NCI-H2227 (cell line): ENCODE measurements at regions not wholly inside any gene's neighbourhood (a gene's known extent, or its start where the extent isn't known, plus 50 kb on each side); places are given as distances from the start of the nearest gene placed in this dataset.
A peak's percentile ranks its signal among the peaks of the same experiment; 100 is the strongest.
"Not testable (repeated sequence)": the region's sequence is repeated elsewhere in the genome, so short reads cannot be mapped to it uniquely, and the experiment has no call there.

Experiments
- DNase-seq: peaks from one replicate; lab custom pipeline; 2025; ENCODE audit not compliant: unreplicated experiment; lab: John Stamatoyannopoulos, UW

DNA sequence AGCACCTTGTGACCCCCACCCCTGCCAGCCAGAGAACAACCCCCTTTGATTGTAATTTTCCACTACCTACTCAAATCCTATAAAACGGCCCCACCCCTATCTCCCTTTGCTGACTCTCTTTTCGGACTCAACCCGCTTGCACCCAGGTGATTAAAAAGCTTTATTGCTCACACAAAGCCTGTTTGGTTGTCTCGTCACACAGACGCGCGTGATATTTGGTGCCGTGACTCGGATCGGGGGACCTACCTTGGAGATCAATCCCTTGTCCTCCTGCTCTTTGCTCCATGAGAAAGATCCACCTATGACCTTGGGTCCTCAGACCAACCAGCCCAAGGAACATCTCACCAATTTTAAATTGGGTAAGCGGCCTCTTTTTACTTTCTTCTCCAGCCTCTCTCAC lies 995.0 kb upstream of the LCORL start:
- not testable (repeated sequence) for DNase-seq

- no peak for DNase-seq
Observed at GRCh38 chr4:19014594-19014993, 993.0 kb upstream of the LCORL start.

DNA sequence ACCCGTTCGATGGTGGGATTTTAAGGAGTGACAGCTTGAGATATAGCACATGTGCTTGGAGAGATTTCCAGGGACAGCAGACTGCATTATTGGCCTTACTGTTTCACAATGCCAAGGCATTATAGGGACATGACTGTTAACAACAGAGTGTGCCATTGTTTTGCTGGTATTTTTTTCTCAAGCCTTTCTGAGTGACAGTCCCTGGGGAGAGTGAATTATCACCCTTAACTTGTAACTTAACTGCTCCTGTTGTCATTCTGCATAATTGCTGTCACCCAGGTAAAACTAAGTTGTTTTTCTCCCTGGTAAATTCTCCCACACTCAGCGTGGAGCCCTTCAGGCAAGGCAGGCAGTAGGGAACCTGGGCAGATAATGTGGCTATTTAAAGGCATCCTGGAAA lies 989.2 kb upstream of the LCORL start:
- DNase-seq, result no peak

DNA sequence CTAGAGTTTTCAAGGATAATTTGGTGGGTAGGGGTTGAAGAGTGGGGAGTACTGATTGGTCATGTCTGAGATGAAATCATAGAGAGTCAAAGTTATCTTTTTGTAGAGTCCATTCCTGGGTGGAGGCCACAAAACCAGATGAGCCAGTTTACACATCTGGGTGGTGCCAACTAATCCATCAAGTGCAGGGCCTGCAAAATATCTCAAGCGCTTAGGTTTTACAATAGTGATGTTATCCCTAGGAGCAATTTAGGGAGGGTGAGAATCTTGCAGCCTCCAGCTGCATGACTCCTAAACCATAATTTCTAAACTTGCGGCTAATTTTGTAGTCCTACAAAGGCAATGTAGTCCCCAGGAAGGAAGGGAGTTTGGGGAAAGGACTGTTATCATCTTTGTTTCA lies 988.3 kb upstream of the LCORL start:
- no peak for DNase-seq

GRCh38 chr4:19005211-19005610 lies 983.7 kb upstream of the LCORL start:
- no peak for DNase-seq

DNA sequence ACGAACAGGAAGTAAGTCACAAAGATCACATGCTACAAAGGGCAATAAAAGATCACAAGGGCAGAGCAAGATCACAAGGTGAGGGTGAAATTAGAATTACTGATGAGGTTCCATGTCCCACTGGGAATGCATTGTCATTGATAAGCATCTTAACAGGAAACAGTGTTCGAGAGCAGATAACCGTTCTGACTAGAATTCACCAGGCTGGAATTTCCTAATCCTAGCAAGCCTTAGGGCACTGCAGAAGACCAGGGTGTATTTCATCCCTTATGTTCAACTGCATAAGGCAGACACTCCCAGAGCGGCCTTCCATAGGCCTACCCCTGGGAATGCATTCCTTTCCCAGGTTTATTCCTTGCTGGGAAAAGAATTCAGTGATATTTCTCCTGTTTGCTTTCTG lies 980.6 kb upstream of the LCORL start:
- no peak for DNase-seq

GRCh38 chr4:18999595-18999994 lies 978.0 kb upstream of the LCORL start:
- no peak for DNase-seq

GRCh38 chr4:18981234-18981615 lies 959.7 kb upstream of the LCORL start:
- DNase-seq, result no peak

GRCh38 chr4:18980516-18981233 lies 959.1 kb upstream of the LCORL start:
- no peak for DNase-seq

DNA sequence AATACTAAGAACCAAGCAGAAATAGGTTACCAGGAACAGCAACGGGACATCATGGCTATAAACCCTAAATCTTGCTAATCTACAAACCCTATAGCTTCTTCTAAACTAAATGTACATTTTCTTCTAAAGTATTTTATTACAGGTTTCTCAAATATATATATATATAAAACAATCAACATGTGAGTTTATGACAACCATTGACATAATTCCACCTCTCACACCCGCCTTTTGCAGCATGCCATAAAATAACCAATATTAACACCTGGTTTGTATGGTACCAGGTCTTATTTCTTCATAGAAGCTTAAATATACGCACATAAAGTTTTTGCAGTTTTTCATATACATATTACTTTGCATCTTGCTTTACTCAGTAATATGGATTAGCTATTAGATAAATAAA lies 955.3 kb upstream of the LCORL start:
- DNase-seq, result no peak

DNA sequence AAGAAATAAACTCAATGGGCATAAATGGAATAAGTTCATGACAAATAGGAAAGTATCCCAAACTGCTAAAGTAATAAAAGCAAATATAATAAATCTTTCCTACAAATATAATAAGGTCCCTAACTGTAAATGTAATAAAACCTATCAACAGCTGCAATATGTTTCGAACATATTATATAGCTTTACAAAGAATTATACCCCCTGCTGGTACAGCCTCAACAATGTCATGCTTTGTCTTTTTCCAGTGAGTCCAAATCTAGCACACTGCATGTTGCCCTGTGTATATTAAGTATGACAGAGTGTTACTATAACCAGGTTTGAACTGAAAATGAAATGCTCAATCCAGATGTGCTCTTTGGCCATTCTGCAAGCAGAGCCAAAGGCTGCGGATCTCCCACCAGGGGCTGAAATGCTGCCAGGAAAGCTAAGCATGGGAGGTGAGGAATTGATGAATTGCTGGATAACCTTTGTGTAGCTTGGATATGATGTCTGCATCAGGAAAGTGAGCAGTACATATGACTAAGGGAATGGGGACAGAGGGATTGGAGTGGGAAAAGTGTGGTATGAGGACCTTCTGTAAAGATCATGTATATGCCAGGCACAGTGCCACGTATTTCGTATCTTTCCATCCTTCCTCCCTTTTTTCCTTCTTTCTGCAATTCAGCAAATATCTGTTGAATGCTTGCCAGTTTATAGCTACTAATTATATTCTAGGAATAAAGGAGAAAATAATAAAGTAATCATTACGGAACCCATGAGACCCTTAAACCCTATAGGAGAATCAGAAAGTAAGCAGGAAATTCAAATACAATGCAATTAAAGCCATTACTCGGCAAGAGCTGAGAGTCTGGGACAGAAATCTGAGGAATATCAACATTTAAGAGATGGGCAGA lies 954.6 kb upstream of the LCORL start:
- DNase-seq, result no peak

DNA sequence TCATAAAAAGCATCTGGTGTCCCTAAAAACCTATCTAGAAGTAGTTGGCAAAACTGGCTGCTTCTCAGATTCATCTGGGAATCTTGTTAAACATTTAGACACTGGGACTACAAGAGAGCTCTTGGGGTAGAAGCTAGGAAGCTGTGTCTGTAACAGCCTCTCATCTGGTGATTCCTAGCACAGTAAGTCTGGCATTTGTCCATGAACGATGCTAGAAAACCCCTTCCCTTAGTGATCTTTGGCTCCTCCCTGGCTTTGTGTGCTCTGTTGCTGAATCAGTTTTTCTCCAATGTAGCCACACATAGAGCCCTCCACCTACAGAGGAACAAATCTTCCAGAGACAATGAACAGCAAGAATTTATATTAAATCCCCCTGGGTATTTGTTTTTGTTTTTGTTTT lies 951.7 kb upstream of the LCORL start:
- DNase-seq, result no peak

DNA sequence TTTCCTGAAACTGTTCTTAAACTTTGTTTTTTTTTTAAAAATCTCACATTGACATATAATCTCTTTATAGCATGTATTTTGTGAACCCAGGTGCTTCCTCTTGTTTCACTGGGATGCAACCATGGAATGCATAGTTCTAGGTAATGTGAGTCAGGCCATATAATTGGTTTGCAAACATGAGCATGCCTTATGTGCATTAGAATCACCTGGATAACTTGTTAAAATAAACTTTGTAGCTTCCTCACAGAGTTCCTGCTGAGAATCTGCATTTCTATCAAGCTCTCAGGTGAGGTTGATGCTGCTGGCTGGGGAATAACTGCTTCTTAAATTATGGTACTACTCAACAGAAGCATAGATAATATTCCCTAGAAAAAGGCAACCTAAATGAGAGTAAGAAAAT lies 940.3 kb upstream of the LCORL start:
- DNase-seq, result no peak

DNA sequence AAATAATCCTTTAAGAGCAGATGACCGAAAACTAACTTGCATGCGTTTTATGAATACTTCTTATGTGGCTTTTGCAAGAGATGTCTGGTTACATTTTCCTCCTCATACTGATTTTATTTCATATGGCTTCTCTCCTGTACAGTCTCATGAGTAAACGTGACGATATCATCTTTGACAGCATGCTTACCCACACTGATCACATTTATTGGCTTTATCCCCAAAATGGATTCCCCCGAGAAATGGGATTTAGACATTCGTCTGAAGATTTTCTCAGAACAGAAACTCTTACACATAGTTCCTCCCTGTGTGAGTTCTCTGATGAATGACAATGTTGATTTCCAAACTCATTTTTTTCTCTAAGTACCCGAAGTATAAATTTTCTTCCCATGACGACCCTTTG lies 939.7 kb upstream of the LCORL start:
- DNase-seq, result no peak

DNA sequence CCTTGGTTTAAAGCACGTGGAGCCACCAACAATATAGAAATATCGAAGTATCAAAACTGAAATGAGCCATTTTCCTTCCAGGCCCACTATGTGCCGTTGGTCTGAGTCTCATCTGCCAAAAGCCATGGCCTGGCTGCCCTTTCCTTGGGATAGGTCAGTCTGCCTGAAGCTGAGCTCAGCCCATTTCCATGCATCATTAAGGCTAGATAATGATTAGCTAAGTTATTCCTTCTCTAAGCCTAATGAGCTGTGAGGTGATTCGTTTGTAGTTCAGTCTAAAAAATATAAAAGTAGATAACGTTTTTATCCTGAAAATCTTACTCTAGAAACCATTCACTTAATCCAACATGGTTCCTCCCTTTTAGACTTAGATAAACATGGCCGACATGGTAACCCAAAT lies 936.2 kb upstream of the LCORL start:
- DNase-seq, result no peak

DNA sequence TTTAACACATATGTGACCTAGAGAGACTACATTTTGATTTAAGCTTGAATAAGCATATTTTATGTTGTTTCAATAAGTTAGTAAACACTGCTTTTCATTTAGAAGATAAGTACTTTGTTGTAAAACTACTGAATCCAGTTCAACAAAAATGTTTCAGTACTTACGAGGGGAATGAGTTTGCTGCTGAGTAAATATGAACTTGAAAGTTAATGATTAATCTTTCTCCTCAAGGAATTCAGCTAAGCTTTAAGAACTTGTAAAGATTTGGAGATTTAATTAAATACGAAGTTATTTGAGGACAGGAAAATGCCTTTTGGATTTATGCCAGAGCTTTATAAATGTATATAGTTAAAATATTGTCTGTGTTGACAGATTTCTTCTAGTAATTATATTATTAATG lies 933.0 kb upstream of the LCORL start:
- DNase-seq, result no peak

GRCh38 chr4:18953613-18954012 lies 932.1 kb upstream of the LCORL start:
- no peak for DNase-seq

GRCh38 chr4:18945464-18945863 lies 923.9 kb upstream of the LCORL start:
- no peak for DNase-seq

DNA sequence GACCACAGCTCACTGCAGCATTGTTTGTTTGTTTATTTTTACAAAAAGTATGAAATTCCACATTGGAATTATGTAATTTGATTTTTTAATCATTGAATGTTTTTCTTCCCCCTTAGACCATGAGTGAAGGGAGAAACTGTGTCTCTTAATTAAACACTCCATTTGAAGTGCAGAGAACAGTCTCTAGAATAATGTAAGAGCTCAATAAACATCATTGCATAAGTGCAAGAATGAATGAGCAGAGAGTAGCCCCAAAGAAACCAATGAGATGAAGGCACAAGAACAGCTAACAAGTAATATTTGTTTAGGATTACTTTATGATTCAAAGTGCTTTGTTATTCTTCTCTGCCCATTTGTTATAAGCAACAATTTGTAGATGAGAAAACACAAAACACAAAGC lies 921.3 kb upstream of the LCORL start:
- DNase-seq, result no peak

DNA sequence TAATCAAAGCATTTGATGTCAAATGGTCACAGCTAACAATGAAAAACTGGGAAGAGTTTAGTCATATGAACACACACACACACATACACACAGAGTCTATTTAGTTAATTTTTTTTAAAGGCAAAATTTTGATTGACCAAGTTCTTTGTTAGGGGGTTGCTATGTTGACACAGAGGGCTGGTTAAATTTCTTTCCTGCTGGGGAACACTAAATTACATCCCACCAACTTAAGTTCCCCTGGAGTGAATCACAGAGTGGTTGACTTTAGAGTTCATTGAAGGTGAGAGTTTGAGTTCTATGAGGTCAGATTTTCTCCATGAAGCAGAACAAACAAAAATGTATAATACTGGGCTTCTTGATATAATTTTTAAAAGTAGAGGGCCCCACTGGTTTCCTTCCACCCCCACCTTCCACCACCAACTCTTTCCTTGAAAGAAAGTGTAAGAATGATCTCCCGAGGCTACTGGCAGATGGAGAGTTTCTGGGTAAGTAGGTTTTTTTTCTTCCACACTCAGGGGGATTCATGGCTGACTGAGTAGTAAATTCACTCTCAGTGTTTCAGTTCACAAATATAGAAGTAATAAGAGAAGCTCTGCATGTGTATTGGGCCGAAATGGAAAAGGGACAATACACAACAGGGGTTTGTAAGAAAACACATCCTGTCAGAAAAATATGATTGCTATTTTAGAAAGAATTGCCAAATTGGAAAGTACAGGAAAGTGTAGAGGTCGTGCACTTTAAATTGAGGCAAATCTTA lies 917.0 kb upstream of the LCORL start:
- peak; percentile 44 for DNase-seq

DNA sequence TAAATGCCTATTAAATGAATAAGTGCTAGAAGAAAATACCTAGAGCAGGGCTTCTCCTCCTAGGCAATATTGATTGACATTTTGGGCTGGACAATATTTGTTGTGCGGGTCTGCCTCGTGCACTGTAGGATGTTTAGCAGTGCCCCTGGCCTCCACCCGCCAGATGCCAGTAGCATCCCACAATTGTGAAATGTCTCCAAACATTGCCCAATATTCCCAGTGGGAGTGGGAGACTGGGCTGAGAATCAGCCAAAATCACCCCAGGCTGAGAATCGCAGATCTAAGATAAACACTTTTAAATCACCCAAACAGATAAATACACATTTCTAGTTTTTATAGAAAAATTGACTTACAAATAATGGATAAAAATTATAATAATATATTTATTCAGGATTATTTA lies 916.2 kb upstream of the LCORL start:
- DNase-seq, result no peak

GRCh38 chr4:18937080-18937479 lies 915.5 kb upstream of the LCORL start:
- no peak for DNase-seq
